ENCODE measurements at regions not wholly inside any gene's neighbourhood (a gene's known extent, or its start where the extent isn't known, plus 50 kb on each side); places are given as distances from the start of the nearest gene placed in this dataset.

DNA sequence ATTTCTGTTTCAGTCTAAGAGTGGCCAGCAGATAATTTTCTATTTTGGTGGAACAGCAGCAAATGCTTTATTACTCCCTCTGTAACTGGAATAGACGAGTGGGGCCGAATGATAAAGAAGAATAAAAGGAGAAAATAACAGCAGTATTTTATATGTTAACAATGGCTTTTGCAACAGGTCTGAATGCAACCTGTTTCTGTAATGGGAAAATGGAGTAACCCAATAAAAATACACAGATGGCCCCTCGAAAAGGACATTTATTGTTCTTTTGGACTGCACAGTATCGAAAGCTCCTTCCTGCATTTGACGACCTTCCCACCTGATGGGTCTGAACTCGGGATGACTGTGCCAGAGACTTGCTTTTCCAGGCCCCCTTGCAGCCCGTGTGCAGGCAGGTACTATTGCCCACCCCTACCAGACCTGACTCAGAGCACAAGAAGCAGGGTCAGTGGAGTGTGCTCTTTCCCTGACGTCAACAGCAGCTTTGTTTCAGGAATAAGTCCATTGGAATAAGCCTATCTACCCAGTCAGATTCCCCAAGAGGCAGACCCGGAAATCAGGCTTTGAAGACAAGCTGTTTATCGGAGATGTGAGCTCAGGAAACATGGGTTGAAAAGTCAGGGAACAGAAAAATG, 306.5 kb upstream of the NEBL start:
- no peak for DNase-seq (ENCODE audit: low spot score)

DNA sequence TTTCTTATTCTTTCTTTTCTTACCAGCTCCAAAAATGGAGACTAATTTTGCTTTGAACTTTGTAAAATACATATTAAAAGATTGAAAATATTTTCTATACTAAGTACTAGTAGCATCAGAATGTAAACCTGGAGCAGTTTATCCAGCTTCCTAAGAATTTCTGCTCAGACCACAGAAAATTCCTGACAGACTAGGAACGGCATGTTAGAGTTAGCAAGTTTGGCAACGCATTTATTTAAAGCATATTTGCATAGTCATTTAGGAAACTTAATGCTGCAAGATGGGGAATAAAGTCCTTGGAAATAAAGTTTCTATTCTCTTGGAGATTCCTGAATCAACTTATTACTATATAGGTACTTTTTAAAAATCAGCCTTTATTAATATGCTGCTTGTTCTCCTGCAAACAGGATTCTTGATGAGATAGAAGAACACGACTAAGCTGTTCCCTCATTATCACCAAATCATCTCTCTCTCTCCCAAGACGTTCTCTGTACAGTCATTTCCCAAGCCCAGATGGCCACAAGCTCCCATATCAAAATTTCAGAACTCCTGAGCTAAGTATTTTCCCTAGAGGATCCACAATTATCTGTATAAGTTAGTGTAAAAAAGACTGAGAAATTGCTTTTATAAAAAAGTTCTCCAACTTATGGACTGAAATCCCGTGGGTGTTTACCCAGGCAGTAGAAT, 305.8 kb upstream of the NEBL start:
- DNase-seq (ENCODE audit: low spot score): no peak

DNA sequence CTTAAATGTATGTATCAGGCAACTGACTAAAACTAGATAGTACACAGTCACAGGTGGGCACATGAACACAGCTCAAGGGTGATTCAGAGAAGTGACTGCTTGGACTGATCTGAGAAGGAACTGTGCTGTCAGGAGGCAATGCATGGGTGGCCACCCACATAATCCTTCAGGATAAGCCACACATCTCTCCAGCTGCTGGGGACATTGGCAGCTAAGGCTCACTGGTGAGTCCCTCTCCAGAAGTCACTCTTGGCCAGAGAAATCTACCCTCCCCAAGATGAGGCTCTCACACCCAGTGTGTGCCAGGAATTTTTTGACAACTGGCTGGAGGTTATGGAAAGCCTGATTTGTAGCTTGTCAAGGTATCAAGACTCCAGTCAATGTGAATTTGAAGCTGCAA, 302.4 kb upstream of the NEBL start:
- no peak for DNase-seq (ENCODE audit: low spot score)

DNA sequence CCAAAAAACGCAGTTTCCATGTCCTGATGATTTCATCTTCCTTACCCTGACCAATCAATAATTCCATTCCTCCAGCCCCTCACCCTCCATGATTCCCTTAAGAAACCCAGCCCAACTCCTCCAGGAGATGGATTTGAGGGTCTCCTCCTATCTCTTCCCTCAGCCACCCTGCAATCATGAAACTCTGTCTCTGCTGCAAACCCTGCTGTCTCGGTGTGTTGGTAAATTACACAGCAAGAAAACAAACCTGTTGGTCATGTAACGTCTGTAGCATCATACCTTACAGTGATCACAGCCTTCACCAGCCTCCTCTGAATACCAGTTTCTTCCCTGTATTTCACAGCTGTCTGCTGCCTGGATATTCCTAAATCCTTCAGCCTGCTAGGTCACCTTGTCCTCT, 300.7 kb upstream of the NEBL start:
- no peak for DNase-seq (ENCODE audit: low spot score)

DNA sequence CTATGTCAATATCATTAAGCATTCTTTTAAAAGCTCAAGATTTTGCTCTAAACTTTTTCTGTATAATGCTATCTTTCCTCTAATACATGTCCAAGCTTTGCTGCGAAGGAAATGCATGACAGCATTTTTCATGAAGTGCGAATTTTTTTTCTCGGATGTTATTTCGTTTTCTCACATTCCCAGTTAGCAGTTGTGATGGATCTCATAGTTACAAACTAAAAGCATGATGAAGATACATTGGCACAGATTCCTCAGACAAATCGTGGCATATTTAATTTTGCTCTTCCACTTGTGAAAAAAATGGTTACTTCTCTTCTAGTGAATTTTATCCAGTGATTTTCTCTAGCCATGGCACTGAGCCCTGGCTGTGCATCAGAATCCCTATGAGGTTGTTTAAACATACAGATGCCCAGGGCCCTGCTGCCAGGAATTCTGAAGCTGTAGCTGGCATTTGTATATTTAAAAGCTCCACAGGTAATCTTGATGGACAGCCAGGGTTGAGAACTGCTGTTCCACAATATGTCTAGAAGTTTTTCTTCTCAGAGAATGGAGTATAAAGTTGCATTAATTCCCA, 299.8 kb upstream of the NEBL start:
- no peak for DNase-seq (ENCODE audit: low spot score)

DNA sequence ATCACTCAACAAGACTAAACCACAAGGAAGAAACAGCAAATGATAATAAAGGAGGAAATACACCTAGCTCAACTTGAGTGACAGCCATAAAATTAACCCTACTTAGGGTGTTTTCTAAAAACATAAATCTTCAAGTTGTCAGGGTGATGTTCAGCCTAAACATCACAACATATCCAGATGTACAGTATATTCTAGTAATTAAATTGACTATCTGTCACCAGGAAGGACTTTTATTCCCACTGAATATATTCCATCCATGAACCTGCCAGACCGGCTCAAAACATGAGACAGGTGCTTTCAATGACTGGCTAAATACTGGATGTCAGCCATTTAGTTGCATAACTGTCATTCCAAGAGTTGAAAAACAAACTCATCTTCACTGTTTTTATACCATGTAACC, 298.1 kb upstream of the NEBL start:
- no peak for DNase-seq (ENCODE audit: low spot score)

DNA sequence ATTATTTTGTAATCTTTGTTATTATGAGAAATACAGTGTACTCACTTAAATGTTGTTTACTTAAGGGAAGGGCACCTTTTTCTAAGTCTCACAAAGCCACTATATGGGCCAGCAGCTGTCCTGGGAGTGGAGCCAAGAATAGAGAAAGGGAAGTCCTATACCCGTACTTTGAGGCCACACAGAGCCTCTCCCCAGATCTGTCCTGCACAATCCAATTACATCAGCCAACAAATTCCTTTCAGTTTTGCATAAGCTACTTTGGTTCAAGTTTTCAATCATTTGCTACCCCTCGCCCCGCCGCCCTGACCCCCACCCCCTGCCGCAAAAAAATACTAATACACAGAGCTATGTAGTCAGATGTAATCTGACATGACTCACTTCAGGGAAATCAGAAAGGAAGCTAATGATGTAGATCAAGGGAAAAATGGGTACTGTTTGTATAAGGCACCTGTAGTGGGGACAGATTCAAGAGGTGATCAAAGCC, 297.4 kb upstream of the NEBL start:
- DNase-seq (ENCODE audit: low spot score): no peak

DNA sequence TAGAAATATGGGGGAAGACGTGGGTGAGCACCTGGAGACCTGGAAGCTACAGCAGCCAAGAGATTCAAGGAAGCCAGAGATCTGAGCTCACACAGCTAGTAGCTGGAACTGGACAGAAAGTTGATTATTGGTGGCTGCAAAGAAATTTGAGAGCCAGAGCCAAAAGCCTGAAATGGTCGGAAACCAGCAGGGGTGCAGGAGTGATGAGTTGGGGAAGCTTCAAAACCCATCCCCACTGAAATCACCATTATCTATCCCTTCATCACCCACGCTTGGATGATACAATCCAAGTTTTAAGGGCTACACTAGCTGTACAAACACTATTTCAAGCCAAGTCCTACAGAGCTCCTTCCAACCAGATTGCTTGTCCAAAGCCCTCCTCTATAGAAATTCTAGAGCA, 296.1 kb upstream of the NEBL start:
- no peak for DNase-seq (ENCODE audit: low spot score)

DNA sequence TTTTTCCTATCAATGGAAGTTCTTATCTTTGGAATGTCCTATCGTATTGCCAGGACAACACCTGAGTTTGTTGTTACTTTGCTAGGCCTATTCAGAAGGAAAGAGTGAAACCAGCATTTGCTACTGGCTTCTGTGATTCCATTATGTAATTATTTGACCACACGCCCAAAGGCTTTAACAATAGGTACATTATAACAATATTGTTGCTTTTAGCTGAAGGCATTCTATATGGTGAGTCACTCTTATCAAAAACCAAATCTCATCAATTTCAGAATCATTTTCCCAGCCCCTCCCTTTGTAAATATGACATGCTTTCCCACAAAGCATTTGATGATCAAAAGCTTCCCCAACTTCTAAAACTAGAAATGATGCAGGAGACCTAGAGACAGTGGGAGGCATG, 294.4 kb upstream of the NEBL start:
- DNase-seq (ENCODE audit: low spot score): no peak

DNA sequence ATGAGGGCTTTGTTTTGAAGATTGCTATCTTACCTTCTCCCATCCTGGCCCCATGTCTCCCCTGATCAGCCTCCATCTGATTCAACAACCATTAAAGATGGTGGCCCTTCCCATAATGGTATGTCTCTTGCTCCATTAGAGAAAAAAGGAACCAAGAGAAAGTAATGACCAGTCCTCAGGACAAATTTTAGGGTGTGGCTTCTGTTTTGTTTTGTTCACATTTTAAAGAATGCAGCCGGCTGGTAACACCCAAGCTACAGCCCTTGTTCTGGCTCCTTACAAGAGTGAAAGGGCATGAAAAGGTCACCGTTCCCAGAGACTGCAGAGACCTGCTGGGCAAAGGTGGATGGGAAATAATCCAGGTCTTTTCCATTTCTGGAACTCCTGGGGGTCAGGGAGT, 287.9 kb upstream of the NEBL start:
- DNase-seq (ENCODE audit: low spot score): no peak

DNA sequence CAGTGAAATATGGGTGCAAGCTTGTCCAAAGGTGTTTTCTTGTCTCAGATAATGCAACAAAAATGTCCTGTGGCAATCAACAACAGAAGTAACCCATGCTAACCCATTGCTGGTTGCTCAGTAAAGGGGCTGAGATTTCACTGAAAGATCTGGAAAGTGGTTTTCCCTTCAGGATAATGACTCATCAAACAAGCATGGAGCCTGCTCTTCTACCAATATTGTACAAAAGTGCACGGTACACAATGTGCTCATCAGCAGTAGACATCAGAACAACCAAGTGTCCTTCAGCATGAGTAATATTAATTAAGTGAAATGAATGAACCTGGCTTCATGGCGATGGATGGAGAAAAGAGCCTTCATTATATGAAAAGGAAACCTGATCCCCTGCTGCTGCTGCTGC, 287.1 kb upstream of the NEBL start:
- DNase-seq (ENCODE audit: low spot score): no peak

DNA sequence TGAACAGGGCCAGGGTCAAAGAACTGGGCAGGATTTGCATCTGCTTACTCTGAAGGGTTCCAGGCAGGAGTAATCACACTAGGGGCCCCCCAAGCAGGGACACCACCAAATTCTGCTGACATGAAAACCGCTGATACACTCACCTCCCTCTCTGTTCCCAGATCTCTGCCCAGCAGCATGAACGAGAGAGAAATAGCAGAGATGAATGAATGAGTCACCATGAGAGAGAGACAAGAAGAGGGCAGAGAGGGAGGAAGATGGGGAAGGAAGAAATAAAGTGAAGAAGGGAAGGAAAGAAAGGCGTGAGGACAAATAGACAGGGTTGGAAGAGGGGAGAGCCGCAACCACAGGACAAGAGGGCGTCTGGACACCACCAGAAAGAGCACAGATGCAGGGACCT, 285.9 kb upstream of the NEBL start:
- DNase-seq (ENCODE audit: low spot score): no peak

DNA sequence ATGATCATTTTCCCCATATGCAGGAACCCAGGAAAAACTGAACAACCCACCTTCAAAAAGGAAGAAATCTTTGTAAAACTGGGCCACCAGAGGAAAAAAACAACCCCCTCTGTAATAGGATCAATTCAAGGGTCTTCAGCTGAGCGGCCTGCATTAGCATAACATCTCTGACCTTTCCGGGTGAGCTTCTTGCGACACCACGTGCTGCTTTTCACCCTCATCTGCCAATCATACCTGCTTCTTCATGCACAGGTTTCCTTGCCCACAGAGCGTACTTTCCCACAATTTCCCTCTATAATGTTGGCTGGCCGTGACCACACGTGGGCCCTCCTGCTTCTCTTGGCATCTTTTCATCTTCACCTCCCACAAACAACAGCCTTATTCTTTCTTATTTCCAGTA, 284.3 kb upstream of the NEBL start:
- no peak for DNase-seq (ENCODE audit: low spot score)

DNA sequence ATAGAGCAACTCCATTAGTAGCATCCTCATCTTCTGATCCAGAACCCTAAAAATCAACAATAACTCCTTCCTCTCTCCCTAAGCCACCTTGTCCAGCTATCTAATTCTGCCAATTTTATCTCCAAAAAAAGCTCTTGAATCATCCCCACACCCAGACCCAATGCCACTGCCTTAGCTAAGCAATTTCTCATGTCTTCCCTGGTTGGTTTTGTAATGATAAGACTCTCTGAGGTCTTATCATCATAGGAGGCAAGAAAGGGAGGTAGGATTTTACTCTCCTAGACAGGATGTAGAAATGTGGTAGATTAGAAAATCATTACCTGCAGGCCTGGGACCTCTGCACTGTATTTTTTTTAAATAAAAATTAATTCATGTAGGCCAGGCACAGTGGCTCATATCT, 283.5 kb upstream of the NEBL start:
- DNase-seq (ENCODE audit: low spot score): no peak

DNA sequence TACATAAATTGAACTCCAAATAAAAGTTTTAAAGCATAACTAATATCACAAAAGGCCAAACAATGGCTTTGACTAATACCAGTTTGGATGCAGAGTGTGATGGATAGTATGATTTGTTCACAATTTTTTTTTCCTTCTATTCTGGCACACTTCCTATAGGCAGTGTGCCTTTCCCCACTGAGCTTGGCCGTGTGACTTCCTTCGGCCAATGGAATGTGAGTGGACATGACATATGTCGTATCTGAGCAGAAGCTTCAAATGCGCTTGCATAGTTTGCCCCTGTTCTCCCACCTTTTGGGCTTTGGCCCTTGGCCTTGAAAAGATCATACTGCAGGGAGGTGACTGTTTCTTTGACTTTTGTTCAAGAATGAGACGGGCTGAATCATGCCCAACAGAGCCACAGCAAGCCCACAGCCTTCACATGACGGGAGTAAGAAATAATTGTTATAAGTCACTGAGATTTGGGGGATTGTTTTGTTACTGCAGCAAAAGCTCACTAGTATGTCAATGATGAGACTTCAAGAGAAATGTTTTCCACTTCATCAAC, 279.9 kb upstream of the NEBL start:
- DNase-seq (ENCODE audit: low spot score): no peak

DNA sequence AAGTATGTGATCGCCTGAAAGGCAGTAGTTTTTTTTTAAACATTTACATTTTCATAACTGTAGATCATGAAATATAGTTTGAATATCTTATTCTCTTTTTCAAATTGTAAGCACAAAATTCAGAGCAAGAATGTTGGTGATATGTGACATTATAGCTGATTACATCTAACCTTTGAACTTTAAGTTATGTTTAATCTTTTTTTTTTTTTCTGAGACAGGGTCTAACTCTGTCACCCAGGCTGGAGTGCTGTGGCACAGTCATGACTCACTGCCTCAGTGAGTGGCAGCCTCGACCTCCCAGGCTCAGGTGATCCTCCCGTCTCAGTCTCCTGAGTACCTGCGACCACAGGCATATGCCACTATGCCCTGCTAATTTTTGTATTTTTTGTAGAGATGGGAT, 278.7 kb upstream of the NEBL start:
- DNase-seq (ENCODE audit: low spot score): no peak

DNA sequence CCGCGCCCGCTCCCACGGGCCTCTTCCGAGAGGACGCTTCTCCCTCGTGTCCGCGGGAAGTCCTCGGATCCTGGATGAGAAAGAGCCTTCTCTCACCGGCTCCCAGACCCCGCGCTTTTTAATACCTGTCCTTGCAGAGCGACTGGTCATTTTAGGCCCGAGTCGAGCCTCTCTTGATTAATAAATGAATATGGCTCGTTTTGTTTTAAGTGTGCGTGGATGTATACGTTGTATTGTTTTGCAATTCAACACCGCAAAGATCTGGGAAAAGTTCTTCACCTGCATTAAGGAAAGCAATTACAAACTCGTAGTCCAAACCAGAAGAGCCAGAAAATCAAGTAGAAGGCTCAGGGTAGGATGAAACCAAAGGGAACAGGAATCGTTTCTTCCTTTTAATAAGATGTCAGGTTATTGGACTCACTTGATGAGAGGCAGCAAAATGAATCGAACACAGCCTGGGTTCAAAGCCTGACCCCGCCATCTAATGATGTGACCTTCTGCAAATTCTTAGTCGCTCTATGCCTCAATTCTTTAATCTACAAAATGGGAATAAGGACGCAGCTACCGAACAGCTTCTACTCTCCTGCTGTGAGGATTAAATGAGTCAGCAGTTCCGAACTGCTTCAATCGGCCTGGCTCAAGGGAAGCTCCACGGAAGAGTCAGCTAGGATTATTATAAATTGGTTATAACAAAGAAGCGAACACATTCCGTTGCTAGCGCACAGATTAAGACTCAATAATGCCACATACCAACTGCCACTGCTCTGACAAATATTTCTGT, 277.8 kb upstream of the NEBL start:
- no peak for DNase-seq (ENCODE audit: low spot score)

DNA sequence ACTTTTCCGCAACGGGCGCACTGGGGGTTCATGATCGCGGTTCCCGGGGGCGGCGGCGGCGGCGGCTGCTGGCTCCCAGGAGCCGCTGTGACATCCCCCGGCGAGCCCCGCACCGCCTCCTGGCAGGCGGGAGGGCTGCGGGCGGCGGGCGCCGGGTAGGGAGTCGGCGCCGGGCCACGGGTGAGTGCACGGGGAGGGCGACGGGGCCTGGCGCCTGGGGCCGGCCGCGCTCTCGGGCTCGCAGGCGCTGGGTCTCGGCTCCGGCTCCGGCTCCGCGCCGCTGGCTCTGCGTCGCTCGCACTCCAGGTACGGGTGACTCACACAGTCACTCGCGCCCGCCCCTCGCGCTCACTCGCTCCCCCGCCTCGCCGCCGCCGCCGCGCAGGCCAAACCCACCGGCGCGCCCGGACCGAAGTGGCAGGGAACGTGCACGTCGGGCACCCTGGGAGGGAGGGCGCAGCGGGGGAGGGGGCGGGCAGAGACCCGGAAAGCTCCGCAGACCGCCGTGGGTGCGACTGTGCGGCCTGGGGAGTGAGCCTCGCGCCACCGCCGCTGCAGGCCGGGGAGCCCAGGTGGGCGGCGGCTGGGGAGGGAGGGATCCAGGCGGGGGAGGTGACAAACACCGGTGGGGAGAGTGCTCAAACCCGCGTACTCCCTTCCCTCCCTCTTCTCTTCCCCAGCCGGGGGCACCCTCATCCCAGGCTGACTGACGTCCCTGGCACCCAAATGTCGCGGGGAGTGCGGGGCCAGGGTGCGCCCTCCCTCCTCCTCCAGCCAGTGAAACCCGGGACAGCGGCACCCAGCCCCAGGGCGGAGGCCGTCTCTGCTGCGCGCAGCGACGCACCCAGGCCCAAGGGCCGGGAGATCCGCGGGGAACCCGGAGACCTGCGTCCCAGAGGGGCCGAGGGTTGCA, 276.9 kb upstream of the NEBL start:
- DNase-seq (ENCODE audit: low spot score): peak; percentile 50

DNA sequence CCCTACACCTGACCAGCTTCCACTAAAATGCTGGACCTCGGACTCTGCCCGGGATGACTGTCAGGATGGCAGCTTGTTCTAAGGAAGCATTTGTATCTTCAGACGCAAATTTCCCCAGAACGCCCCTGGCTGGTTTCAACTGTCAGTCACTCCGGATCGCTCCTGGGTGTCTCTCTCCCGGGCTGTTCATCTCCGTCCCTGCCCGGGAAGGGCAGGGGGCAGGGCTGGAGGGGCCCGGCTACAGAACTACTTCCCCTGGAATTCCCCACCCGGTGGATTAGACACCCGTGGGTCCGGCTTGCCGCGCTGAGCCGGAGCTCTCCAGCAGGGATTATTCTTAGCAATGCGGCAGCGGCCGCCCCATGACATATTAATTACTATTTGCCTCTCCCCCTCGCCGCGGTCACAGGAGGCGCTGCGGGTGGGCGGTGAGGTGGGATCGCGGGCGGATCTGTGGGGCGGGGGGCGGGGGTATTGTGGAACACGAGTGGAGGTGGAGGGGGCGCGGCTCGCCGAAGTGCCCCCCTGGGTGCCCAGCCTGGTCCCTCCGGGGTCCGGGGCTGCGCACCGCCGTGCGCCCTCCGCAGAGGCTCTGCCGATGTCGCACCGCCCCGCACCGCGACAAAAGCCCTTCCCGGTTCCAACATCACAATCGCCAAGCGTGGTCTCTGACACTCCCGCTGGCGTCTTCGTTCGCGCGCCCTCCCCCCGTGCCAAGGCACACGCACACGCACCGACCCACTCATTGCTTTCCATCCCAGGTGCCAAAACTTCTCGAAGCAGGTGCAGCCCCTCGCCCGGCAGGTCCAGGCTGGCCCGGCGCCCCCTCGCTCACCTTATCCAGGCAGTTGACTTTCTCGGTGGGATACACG, 276.1 kb upstream of the NEBL start:
- peak; percentile 40 for DNase-seq (ENCODE audit: low spot score)

DNA sequence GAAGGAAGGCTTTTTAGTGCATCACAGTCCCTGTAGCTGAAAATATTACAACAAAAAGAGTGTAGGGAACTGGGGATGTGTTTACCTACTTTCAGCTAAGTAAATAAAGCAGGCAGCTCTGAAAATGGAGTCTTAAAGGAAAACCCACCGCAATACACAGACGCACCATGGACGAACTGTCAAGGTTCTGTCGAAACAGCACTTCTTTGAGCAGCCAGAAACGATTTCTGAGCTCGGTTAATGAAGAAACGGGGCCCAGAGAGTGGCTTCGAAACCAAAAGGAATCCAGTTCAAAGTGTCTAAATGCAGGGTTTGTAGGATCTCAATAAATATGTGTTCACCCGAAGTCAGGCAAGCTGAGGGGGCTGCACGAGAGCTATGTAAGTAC, 275.4 kb upstream of the NEBL start:
- no peak for DNase-seq (ENCODE audit: low spot score)

Measured in AG20443 (cell line).